Esophagus muscularis mucosa (tissue), 3 donors: ENCODE measurements at regions not wholly inside any gene's neighbourhood (a gene's known extent, or its start where the extent isn't known, plus 50 kb on each side); places are given as distances from the start of the nearest gene placed in this dataset.

Source experiments
- CTCF ChIP-seq, 3 experiments: fragments of 200-600 bp in 2 of 3; fragments of 450-650 bp in 1 of 3; sonication (generic) in 2 of 3; IDR thresholded peaks; one replicate each; pipeline ENCODE4 v1.5.1; 2017 to 2019; ENCODE audit warnings: antibody characterized with exemption in 3 of 3, mild to moderate bottlenecking in 2 of 3, moderate library complexity in 1 of 3
- POLR2A ChIP-seq: fragments of 450-650 bp; IDR thresholded peaks from one replicate; pipeline ENCODE4 v1.6.1; 2017; ENCODE audit warnings: antibody characterized with exemption, moderate library complexity, mild to moderate bottlenecking, low read depth
- POLR2AphosphoS5 ChIP-seq, 2 donors: sonication (generic); formaldehyde crosslinking; IDR thresholded peaks; one replicate each; pipeline ENCODE4 v1.6.1; 2017; ENCODE audit warnings: antibody characterized with exemption in 2 of 2

- no peak for TF ChIP-seq CTCF (IDR thresholded peaks at IDR 0.05)
- no peak for TF ChIP-seq POLR2A
- no peak for TF ChIP-seq POLR2AphosphoS5 (IDR thresholded peaks at IDR 0.05)
These were observed 152.5 kb upstream of the ALKAL2 start for GRCh38 chr2:440403-440740.
